K562 (cell line): ENCODE measurements at regions not wholly inside any gene's neighbourhood (a gene's known extent, or its start where the extent isn't known, plus 50 kb on each side); places are given as distances from the start of the nearest gene placed in this dataset.

ENCODE experiments used
- DEAF1 ChIP-seq: fragments of 450-650 bp; formaldehyde crosslinking; IDR thresholded peaks from 2 replicates; pipeline ENCODE4 v1.4.0; 2020; ENCODE audit warnings: mild to moderate bottlenecking, moderate library complexity
- HDGF ChIP-seq: fragments of 450-650 bp; IDR thresholded peaks from 2 replicates; pipeline ENCODE4 v1.6.1; 2016
- MAFF ChIP-seq: IDR thresholded peaks from 2 replicates; pipeline ENCODE4 v1.6.1; 2012; ENCODE audit warnings: low read length, improper control_type of control experiment
- RBBP5 ChIP-seq: fragments of 200-600 bp; sonication (generic); IDR thresholded peaks from 2 replicates; pipeline ENCODE4 v1.6.1; 2012; ENCODE audit warnings: borderline replicate concordance, mild to moderate bottlenecking, low read length, control low read depth, inconsistent platforms; ENCODE audit not compliant: insufficient read depth, poor library complexity, severe bottlenecking
- SFPQ ChIP-seq: fragments of 200-400 bp; formaldehyde crosslinking; IDR thresholded peaks from 2 replicates; pipeline ENCODE4 v1.6.1; 2017; ENCODE audit warnings: mild to moderate bottlenecking, low read depth, low read length, moderate library complexity
- SIRT6 ChIP-seq: IDR thresholded peaks from one replicate; pipeline ENCODE4 v1.6.1; 2012; ENCODE audit warnings: low read depth, mild to moderate bottlenecking, control low read depth, inconsistent platforms, low read length, moderate library complexity
- SMAD4 ChIP-seq: fragments of 250-450 bp; sonication (Bioruptor Pico); conservative IDR thresholded peaks from 2 replicates; pipeline ENCODE4 v1.8.0; 2021; ENCODE audit warnings: inconsistent platforms, mild to moderate bottlenecking, moderate library complexity
- TEAD2 ChIP-seq: fragments of 450-650 bp; IDR thresholded peaks from 2 replicates; pipeline ENCODE4 v1.6.1; 2016; ENCODE audit warnings: missing genetic modification characterization, control low read depth, missing compliant biosample characterization
- TFAM ChIP-seq: fragments of 250-450 bp; sonication (Bioruptor Pico); conservative IDR thresholded peaks from 2 replicates; pipeline ENCODE4 v1.5.0; 2021; ENCODE audit warnings: mild to moderate bottlenecking, moderate library complexity
- ZBED1 ChIP-seq: IDR thresholded peaks from 2 replicates; pipeline ENCODE4 v1.6.1; 2014
- ZNF324 ChIP-seq: fragments of 250-450 bp; sonication (Bioruptor Pico); IDR thresholded peaks from 2 replicates; pipeline ENCODE4 v1.4.0; 2020; ENCODE audit warnings: mild to moderate bottlenecking
- ZNF445 ChIP-seq: fragments of 250-450 bp; sonication (Bioruptor Pico); IDR thresholded peaks from 2 replicates; pipeline ENCODE4 v1.4.0; 2020; ENCODE audit warnings: low read depth, mild to moderate bottlenecking, moderate library complexity
- ZNF518B ChIP-seq: fragments of 250-450 bp; sonication (Bioruptor Pico); IDR thresholded peaks from 2 replicates; pipeline ENCODE4 v1.5.0; 2021; ENCODE audit warnings: mild to moderate bottlenecking, moderate library complexity
- ZNF76 ChIP-seq: fragments of 250-450 bp; sonication (Bioruptor Pico); IDR thresholded peaks from 2 replicates; pipeline ENCODE4 v1.4.0; 2020; ENCODE audit warnings: mild to moderate bottlenecking, moderate library complexity, borderline replicate concordance
- ZNF778 ChIP-seq: fragments of 450-650 bp; formaldehyde crosslinking; IDR thresholded peaks from 2 replicates; pipeline ENCODE4 v1.4.0; 2020; ENCODE audit warnings: mild to moderate bottlenecking, moderate library complexity
- ZNF785 ChIP-seq: fragments of 250-450 bp; sonication (Bioruptor Pico); IDR thresholded peaks from 2 replicates; pipeline ENCODE4 v1.4.0; 2020; ENCODE audit warnings: mild to moderate bottlenecking
- TF ChIP-seq, protein P1 (sequence below): sonication (generic); formaldehyde crosslinking; IDR thresholded peaks from 2 replicates; pipeline ENCODE4 v1.8.1; 2023; ENCODE audit warnings: mild to moderate bottlenecking, missing genetic modification reagents
- TF ChIP-seq, protein P2 (sequence below), 2 experiments: fragments of 200-800 bp in 1 of 2; sonication (Bioruptor generic) in 1 of 2; sonication (generic) in 1 of 2; formaldehyde crosslinking in 1 of 2; IDR thresholded peaks in 1 of 2; conservative IDR thresholded peaks in 1 of 2; 2 replicates each; pipeline versions ENCODE4 v1.5.0 to v1.6.1; 2016 to 2020; ENCODE audit warnings: missing compliant biosample characterization in 1 of 2, missing genetic modification characterization in 1 of 2, missing genetic modification reagents in 1 of 2

DNA sequence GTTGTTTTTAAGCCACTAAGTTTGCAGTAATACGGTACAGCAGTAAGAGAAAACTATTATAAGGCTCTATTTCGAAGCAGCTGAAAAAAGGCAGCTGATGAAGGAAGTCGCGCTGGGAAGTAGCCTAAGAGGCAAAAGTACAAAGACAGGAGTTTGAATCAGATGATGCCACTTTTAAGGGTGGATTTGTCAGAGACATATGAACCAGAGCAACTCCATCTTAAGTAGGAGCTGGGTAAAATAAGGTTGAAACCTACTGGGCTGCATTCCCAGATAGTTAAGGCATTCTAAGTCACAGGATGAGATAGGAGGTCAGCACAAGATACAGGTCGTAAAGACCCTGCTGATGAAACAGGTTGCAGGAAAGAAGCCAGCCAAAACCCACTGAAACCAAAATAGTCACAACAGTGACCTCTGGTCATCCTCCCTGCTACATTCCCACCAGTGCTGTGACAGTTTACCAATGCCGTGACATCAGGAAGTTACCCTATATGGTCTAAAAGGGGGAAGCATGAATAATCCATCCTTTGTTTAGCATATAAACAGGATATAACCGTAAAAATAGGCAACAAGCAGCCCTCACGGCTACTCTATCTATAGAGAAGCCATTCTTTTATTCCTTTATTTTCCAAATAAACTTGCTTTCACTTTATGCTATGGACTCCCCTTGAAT is 91.8 kb upstream of the PRSS3 start (continued):
- TF ChIP-seq ZNF518B = no peak
- no peak for TF ChIP-seq ZNF785 (CRISPR knock-in tag)
- no peak for TF ChIP-seq TFAM (CRISPR knock-in tag)
- no peak for TF ChIP-seq ZNF445
- TF ChIP-seq HDGF = no peak
- no peak for TF ChIP-seq TEAD2 (tag)
- TF ChIP-seq, protein P1, sequence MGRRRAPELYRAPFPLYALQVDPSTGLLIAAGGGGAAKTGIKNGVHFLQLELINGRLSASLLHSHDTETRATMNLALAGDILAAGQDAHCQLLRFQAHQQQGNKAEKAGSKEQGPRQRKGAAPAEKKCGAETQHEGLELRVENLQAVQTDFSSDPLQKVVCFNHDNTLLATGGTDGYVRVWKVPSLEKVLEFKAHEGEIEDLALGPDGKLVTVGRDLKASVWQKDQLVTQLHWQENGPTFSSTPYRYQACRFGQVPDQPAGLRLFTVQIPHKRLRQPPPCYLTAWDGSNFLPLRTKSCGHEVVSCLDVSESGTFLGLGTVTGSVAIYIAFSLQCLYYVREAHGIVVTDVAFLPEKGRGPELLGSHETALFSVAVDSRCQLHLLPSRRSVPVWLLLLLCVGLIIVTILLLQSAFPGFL (CRISPR knock-in tag) = no peak
- TF ChIP-seq RBBP5 = no peak
- no peak for TF ChIP-seq SIRT6
- 0 out of 2 replicates have a peak, but pooled peaks have one; percentile 38 for TF ChIP-seq ZNF76 (CRISPR knock-in tag)
- no peak for TF ChIP-seq ZBED1
- TF ChIP-seq ZNF778 (CRISPR knock-in tag) = no peak
- peak; percentile 94 for TF ChIP-seq SMAD4 (CRISPR knock-in tag)
- TF ChIP-seq MAFF = no peak
- no peak for TF ChIP-seq DEAF1 (CRISPR knock-in tag)
- TF ChIP-seq SFPQ = no peak
- TF ChIP-seq ZNF324 (CRISPR knock-in tag) = 0 out of 2 replicates have a peak, but pooled peaks have one; percentile 19
- TF ChIP-seq, protein P2, sequence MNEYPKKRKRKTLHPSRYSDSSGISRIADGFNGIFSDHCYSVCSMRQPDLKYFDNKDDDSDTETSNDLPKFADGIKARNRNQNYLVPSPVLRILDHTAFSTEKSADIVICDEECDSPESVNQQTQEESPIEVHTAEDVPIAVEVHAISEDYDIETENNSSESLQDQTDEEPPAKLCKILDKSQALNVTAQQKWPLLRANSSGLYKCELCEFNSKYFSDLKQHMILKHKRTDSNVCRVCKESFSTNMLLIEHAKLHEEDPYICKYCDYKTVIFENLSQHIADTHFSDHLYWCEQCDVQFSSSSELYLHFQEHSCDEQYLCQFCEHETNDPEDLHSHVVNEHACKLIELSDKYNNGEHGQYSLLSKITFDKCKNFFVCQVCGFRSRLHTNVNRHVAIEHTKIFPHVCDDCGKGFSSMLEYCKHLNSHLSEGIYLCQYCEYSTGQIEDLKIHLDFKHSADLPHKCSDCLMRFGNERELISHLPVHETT (CRISPR knock-in tag; conservative IDR thresholded peaks at IDR 0.05 in 1 of 2, IDR thresholded peaks at IDR 0.05 in 1 of 2) = peak in 1 of 2 experiments; percentile 63; a peak in 1 of 4 replicates
